ENCODE measurements at regions not wholly inside any gene's neighbourhood (a gene's known extent, or its start where the extent isn't known, plus 50 kb on each side); places are given as distances from the start of the nearest gene placed in this dataset.

DNA sequence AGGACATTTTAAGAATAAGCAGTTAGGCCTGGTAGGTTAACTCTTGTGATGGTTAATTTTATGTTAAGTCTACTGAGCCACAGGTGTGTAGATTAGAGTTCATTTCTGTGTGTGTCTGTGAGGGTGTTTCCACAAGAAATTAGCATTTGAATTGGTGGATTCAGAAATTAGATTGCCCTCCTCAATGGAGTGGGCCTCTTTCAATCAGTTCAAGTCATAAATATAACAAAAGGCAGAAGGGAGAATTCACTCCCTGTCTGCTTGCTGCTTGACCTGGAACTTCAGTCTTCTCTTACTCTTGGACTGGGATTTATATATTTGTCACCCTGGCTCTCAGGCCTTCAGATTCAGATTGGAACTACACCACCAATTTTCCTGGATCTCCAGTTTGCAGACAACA lies 55.3 kb upstream of the POM121L12 start:
- DNase-seq (ENCODE audit: low read depth), result no peak
- TF ChIP-seq, protein P1, sequence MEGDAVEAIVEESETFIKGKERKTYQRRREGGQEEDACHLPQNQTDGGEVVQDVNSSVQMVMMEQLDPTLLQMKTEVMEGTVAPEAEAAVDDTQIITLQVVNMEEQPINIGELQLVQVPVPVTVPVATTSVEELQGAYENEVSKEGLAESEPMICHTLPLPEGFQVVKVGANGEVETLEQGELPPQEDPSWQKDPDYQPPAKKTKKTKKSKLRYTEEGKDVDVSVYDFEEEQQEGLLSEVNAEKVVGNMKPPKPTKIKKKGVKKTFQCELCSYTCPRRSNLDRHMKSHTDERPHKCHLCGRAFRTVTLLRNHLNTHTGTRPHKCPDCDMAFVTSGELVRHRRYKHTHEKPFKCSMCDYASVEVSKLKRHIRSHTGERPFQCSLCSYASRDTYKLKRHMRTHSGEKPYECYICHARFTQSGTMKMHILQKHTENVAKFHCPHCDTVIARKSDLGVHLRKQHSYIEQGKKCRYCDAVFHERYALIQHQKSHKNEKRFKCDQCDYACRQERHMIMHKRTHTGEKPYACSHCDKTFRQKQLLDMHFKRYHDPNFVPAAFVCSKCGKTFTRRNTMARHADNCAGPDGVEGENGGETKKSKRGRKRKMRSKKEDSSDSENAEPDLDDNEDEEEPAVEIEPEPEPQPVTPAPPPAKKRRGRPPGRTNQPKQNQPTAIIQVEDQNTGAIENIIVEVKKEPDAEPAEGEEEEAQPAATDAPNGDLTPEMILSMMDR (IDR thresholded peaks at IDR 0.05; ENCODE audit: insufficient read depth, low read depth, low read length), result no peak
- no peak overlapping the region for H3K4me3 ChIP-seq (ENCODE audit: low read depth, low read length)

DNA sequence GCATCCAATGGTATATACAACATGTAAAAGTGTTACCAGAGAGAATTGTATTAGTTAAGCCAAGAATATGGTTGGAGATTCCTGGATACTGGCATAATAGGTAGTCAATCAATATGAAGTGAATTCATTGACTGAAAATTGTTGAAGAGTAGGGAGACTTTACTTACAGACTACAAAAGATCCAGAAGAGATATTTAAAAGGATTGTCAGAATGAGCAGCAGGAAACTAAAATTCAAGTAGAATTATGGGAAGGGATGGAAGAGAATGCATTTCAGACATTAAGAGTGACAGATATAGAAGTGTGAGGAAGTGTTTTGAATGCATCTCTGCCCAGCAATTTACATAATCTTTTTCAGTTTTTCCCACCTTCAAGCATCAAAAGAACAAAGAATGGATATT lies 62.3 kb upstream of the POM121L12 start:
- DNase-seq (ENCODE audit: low read depth), result no peak
- TF ChIP-seq, protein P1 (IDR thresholded peaks at IDR 0.05; ENCODE audit: insufficient read depth, low read depth, low read length), result no peak
- no peak overlapping the region for H3K4me3 ChIP-seq (ENCODE audit: low read depth, low read length)

DNA sequence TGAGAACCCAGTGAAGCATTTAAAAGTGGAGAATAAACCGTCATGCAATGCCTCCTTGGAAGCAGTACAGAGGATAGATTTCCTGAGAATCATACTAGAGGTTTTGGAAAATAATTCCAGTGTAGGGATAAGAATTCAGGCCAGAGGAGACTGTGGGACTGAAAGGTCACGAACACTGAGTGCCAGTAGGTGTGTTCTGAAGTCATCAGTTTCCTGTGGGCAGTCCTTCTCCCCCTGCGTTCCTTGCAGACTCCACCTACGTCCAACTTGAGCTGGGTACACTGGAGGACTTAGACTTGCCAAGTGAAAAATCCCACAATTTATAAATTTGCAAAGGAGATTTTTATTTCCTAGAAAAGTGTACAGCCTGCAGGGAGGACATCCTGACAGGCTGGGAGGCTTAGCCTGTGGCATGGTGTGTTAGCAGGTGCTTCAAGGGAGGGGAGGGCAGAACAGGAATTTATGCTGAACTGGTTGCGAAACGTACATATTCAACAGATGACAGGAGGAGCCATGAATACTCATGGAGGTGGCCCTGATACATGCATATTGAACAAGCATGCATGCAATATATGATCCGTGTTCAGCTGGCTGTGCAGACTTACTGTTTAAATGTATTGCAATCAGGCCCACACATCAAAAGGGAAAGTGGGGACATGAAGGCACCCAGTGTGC lies 72.9 kb upstream of the POM121L12 start:
- TF ChIP-seq, protein P1 (IDR thresholded peaks at IDR 0.05; ENCODE audit: insufficient read depth, low read depth, low read length), result no peak
- DNase-seq (ENCODE audit: low read depth), result no peak
- H3K4me3 ChIP-seq (ENCODE audit: low read depth, low read length), result no peak overlapping the region

DNA sequence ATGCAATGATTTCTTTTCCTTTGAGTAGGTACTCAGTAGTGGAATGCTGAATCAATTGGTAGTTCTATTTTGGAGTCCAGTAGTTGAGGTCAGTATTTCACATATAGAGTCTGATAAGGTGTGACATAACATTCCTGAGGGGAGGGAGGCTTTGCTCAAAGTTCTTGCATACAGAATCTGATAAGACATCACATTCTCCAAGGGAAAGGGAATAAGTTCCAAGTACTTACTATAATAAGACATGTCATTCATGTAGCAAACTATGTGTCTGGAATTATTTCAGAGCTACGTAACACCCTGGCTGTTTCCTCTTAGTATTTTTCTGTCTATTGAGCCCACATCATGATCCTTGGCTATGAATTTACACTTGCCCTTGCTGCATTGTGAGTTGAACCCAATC lies 74.3 kb upstream of the POM121L12 start:
- H3K4me3 ChIP-seq (ENCODE audit: low read depth, low read length), result no peak overlapping the region
- DNase-seq (ENCODE audit: low read depth), result no peak
- TF ChIP-seq, protein P1 (IDR thresholded peaks at IDR 0.05; ENCODE audit: insufficient read depth, low read depth, low read length), result no peak

DNA sequence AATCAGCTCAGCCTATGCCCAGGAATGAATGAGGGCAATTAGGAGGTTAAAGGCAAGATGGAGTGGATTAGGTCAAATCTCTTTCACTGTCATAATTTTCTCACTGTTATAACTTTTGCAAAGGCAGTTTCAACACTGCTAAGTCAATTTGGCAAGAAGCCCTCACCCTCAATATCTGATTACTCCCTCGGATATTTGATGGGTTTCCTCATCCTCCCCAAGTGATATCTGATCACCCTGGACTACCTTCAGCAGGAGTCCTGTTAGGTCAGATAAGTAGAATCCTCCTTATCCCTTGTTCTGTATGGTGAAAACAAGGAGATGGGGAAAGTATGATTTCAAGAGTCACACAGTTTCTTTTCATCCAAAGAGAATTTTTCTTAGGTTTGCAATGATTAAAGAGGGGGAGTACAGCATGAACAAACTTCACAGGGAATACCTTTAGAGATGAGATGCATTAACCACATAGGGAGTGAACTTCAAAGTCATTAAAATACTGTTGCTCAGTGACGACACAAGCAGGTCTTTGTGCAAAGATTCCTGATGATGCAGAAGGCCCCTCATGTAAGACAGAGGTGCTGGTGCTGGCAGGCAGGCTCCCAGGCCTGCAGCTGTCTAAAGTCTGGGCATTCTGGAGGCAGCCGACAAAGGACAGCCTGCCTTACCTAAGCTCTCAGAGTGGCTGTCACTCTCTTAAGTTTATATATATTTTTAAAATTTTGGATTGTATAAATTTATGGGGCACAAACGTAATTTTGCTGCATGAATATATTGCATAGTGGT lies 75.4 kb upstream of the POM121L12 start:
- no peak overlapping the region for H3K4me3 ChIP-seq (ENCODE audit: low read depth, low read length)
- peak; percentile 29 for DNase-seq (ENCODE audit: low read depth)
- TF ChIP-seq, protein P1 (IDR thresholded peaks at IDR 0.05; ENCODE audit: insufficient read depth, low read depth, low read length), result no peak

DNA sequence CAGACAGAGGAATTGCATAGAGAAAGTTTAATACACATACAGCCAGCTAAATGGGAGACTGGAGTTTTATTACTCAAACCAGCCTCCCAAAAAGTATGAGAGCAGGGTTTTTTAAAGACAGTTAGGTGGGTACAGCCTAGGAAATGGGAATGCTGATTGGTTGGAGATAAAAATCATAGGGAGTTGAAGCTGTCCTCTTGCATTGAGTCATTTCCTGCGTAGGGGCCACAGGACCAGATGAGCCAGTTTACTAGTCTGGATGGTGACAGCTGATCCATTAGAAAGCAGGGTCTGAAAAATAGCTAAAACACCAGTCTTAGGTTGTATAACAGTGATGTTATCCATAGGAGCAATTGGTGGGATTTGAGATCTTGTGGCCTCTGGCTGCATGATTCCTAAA lies 76.1 kb upstream of the POM121L12 start:
- TF ChIP-seq, protein P1 (IDR thresholded peaks at IDR 0.05; ENCODE audit: insufficient read depth, low read depth, low read length), result no peak
- no peak overlapping the region for H3K4me3 ChIP-seq (ENCODE audit: low read depth, low read length)
- peak; percentile 59 for DNase-seq (ENCODE audit: low read depth)

All from fibroblast of villous mesenchyme (primary cell).